Esophagus (tissue), 2 donors: ENCODE measurements at regions not wholly inside any gene's neighbourhood (a gene's known extent, or its start where the extent isn't known, plus 50 kb on each side); places are given as distances from the start of the nearest gene placed in this dataset.

Experiments used
- H3K27ac ChIP-seq, 2 donors: one replicate each; pipeline ENCODE4 v1.5.1; 2013; ENCODE audit warnings: low read depth in 2 of 2, mild to moderate bottlenecking in 2 of 2, inconsistent platforms in 1 of 2, low read length in 1 of 2, moderate library complexity in 1 of 2
- H3K27me3 ChIP-seq, 2 donors: one replicate each; pipeline ENCODE4 v1.6.1; 2013; ENCODE audit warnings: low read length in 2 of 2, control low read depth in 1 of 2, mild to moderate bottlenecking in 1 of 2; ENCODE audit not compliant: insufficient read depth in 2 of 2, control insufficient read depth in 1 of 2
- H3K36me3 ChIP-seq, 2 donors: one replicate each; pipeline ENCODE4 v1.6.1; 2013; ENCODE audit warnings: low read length in 1 of 2; ENCODE audit not compliant: control insufficient read depth in 2 of 2, insufficient read depth in 2 of 2
- H3K4me1 ChIP-seq, 2 donors: one replicate each; pipeline ENCODE4 v1.6.1; 2013; ENCODE audit warnings: low read length in 1 of 2; ENCODE audit not compliant: control insufficient read depth in 2 of 2, insufficient read depth in 2 of 2
- H3K4me3 ChIP-seq, 2 donors: one replicate each; pipeline ENCODE4 v1.5.1; 2013; ENCODE audit warnings: low read length in 2 of 2, mild to moderate bottlenecking in 2 of 2, low read depth in 1 of 2, moderate library complexity in 1 of 2
- H3K9me3 ChIP-seq, 2 donors: one replicate each; pipeline ENCODE4 v1.6.1; 2013; ENCODE audit warnings: mild to moderate bottlenecking in 2 of 2, low read depth in 1 of 2, low read length in 1 of 2, moderate library complexity in 1 of 2; ENCODE audit not compliant: control insufficient read depth in 2 of 2, insufficient read depth in 1 of 2
- WGBS, 2 donors: extraction: QIAGEN DNeasy Blood & Tissue Kit; methylation state at CpG; one replicate each; pipeline ENCODE4 v1.1.7; 2013; 5-methylcytosine and 5-hydroxymethylcytosine counted together
- donor health status: healthy with polysubstance abuse.
- donor health status: Bipolar disorder and iron deficiency.

DNA sequence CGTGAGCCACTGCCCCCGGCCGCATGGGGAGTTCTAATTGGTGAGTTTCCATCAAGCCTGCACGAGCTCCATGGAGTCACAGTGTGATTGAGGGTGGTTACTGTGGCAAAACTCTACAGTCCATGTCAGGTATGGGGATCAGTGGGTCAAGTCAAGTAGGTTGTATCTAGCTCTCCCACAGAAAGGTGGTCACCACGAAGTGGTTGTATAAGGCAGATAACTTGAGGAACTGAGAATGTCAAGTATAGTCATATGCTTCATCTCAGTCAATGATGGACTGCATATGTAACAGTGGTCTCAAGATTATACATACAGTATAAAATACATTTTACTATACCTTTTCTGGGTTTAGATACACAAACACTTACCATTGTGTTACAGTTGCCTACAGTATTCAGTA lies 348.6 kb upstream of the ZP4 start:
- Histone ChIP-seq H3K4me1 (no peaks in the 10 kb centered on the region), H3K27me3 (no peaks in the 10 kb centered on the region), H3K4me3 (no peak overlapping the region), H3K36me3 (no peaks in the 10 kb centered on the region), H3K27ac (no peak overlapping the region), H3K9me3 (peaks cover 0 to 3% of the 10 kb centered on the region in 2 donors)
- 92 to 93% methylated on average over 5 of the region's 5 CpGs for WGBS, 2 donors

DNA sequence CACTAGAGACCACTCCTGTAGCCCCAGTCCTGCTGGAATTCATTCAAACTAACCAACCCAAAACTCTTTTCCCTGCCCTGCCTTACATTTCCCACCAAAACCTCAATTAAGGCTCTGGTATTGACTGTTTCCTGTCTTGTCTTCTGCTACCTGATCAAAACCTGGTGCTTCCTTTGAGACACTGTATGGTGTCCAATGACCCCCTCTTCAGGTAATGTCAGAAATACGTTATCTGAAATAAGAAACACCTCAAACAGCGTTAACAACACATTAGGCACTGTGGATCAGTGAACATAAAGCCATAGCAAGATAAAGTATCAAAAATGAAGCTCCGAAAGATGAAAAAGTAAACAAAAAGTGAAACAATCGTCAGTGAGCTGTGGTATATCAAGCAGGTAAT lies 343.2 kb upstream of the ZP4 start:
- H3K4me3 ChIP-seq: no peak overlapping the region
- H3K9me3 ChIP-seq: peaks cover 0 to 3% of the 10 kb centered on the region in 2 donors
- H3K27me3 ChIP-seq: no peaks in the 10 kb centered on the region
- 40 to 57% methylated on average over 4 of the region's 4 CpGs for WGBS, 2 donors
- no peaks in the 10 kb centered on the region for H3K4me1 ChIP-seq
- H3K27ac ChIP-seq: no peak overlapping the region
- H3K36me3 ChIP-seq: no peaks in the 10 kb centered on the region

DNA sequence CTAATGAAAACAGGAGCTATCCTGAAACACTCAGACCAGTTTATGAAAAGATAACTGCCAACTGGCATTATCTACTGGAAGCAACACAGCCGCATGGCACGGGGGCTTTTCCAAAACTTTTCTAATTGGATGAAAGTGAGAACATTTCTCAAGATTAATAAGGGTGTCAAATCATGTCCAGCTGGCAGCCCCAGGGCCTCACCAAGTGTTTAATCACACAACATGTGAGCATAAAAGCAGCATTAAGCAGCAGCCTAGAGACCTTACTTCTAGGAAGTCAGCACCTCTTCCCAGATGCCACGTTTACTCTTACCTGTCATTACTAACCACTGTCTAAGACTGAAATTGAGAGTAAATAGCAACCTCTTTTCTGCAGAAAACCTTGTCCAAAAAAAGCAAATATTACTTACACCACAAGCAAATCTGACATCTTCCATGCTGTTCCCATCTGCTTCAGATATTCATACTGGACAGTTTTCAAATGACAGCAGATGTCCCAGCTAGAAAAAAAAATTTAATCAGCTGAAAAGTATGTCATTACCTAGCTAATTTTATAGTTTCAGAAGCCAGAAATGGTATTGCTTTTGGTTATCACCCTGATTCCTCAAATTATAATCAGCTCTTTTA lies 341.5 kb upstream of the ZP4 start:
- no peaks in the 10 kb centered on the region for H3K4me1 ChIP-seq
- H3K27me3 ChIP-seq: no peaks in the 10 kb centered on the region
- H3K27ac ChIP-seq: no peak overlapping the region
- no peaks in the 10 kb centered on the region for H3K36me3 ChIP-seq
- 24 to 53% methylated on average over 3 of the region's 3 CpGs for WGBS, 2 donors
- no peaks in the 10 kb centered on the region for H3K9me3 ChIP-seq
- H3K4me3 ChIP-seq: no peak overlapping the region

DNA sequence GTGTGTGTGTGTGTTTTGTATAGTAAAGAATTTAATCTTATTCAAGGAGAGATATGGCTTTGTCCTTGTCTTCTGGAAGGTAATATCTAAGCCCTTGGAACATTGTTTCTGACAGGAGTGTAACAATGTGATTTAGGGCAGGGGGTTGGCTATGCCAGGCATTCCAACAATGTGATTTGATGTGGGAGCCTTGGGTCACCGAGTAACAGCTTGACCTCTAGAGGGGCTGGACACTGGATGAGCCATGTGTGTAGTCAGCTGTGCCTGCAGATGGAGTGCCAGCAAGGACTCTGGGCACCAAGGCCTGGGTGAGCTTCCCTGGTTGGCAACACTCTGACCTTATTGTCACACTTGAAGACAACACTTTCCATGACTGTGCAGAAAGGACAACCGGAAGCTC lies 336.1 kb upstream of the ZP4 start:
- Histone ChIP-seq H3K27me3 (no peaks in the 10 kb centered on the region), H3K36me3 (no peaks in the 10 kb centered on the region), H3K27ac (no peak overlapping the region), H3K4me1 (no peaks in the 10 kb centered on the region), H3K9me3 (no peaks in the 10 kb centered on the region), H3K4me3 (no peak overlapping the region)
- WGBS, 2 donors: 81 to 92% methylated on average over 2 of the region's 2 CpGs

DNA sequence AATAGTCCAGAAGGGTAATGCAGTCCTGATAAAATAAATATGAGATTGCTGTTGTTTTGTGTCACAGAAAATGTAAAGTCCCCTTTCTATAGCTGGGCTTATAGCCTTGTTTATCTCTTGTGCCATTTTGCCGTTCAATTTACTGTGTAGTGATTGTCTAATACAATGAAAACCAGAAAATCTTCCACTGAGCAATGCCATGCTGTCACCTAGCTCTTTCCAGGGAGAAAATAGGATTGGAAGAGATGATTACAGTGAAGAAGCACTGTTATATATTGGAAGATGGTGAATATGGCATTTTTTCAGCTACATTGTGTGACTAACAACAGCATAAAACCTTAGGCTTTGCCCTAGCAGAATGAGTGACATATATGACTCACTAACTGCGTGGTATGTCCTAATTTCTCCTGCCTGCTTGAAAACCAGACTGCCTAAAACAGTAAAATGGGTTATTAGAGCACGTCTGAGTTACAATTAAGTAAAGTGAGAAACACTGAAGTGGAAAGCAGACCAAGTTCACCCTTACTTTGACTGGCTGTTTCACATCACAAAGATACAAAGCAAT lies 332.4 kb upstream of the ZP4 start:
- Histone ChIP-seq H3K9me3 (no peaks in the 10 kb centered on the region), H3K27me3 (no peaks in the 10 kb centered on the region), H3K27ac (no peak overlapping the region), H3K4me3 (no peak overlapping the region), H3K4me1 (no peaks in the 10 kb centered on the region), H3K36me3 (no peaks in the 10 kb centered on the region)
- WGBS, 2 donors: 44 to 61% methylated on average over 3 of the region's 3 CpGs

DNA sequence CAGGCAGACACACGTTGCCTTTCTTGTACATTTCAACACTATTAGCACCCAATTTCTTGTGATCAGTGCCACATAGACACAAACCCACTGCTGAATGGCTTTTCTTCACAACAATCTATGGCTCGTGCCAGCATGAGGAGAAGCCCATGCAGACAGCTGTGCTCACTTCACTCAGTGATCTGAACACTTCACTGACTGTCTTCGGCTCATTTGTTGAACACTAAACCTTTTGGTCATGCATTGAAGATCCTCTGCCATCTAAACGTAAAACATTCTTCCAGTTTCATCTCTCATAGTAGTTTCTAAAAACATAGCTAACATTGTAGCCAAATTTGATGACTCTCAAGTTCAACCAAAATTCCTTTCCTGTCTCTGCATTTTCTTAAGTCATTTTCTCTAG lies 331.0 kb upstream of the ZP4 start:
- 35 to 51% methylated on average over 4 of the region's 4 CpGs for WGBS, 2 donors
- H3K27ac ChIP-seq: no peak overlapping the region

DNA sequence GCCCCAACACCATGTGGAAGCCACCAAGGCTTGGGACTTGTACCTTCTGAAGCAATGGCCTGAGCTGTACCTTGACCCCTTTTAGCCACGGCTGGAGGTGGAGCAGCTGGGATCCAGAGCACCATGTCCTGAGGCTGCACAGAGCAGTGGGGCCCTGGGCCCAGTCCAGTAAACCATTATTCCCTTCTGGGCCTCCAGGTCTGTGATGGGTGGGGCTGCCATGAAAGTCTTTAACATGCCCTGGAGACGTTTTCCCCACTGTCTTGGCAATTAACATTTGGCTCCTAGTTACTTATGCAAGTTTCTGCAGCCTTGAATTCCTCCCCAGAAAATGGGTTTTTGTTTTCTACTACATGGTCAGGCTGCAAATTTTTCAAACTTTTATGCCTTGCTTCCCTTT lies 323.7 kb upstream of the ZP4 start:
- Histone ChIP-seq H3K4me1 (no peaks in the 10 kb centered on the region), H3K4me3 (no peak overlapping the region), H3K9me3 (no peaks in the 10 kb centered on the region), H3K27ac (no peak overlapping the region), H3K36me3 (no peaks in the 10 kb centered on the region), H3K27me3 (no peaks in the 10 kb centered on the region)
- 31 to 55% methylated on average over 2 of the region's 2 CpGs for WGBS, 2 donors

More for the DNA sequence above, 331.0 kb upstream of the ZP4 start:
- Histone ChIP-seq H3K4me3 (no peak overlapping the region), H3K27me3 (no peaks in the 10 kb centered on the region), H3K9me3 (no peaks in the 10 kb centered on the region), H3K36me3 (no peaks in the 10 kb centered on the region), H3K4me1 (no peaks in the 10 kb centered on the region)

DNA sequence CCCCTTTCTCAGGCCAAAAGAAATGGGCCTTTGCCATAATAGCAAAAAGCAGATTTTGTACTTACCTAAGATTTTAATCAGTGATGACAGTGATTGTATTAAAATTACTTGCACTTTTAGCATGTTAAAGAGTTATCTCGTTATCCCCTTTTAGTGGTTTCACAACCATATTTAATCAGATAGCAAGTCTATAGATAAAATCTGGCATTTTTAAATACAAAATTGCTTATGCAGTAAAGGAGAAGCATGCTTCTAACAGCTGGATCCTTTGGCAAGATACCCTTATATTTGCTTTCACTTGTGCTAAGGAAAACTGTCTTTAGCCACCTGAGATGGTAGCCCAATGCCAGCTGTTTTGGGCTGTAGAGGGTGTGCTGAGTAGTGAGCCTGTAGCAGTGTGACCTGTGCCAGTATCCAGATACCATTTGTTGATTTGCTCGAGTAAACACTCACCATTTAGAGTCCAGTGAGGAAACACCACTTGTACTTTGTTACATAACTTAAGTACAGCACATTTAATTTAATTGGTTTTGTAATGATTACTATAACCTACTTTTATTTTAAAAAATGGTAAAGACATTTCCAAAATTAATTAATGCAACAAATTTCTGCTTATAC lies 314.4 kb upstream of the ZP4 start:
- Histone ChIP-seq H3K4me1 (no peaks in the 10 kb centered on the region), H3K27me3 (no peaks in the 10 kb centered on the region), H3K4me3 (no peak overlapping the region), H3K36me3 (no peaks in the 10 kb centered on the region), H3K27ac (no peak overlapping the region), H3K9me3 (no peaks in the 10 kb centered on the region)
- WGBS, 2 donors: 73 to 74% methylated on average over 2 of the region's 2 CpGs

DNA sequence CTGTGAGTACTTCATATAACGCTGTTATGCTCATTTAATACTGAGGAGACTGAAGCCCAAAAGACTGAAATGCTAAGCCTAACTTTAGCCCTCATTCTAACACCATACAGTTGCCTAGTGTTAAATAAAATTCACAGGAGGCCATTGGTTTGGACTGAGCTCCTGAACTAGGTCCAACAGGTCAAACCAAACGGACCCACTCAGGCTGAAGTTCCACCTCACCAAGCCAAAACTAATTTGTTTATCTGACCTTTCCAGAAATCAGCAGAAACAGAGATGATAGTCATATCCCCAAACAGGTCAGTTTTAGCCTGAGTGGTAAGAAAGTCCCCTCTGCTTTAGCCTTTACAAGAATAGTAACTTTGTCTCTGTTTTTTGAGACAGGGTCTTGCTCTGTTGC lies 311.3 kb upstream of the ZP4 start:
- H3K27ac ChIP-seq: no peak overlapping the region
- H3K9me3 ChIP-seq: no peaks in the 10 kb centered on the region
- no peaks in the 10 kb centered on the region for H3K36me3 ChIP-seq
- WGBS, 2 donors: 69 to 75% methylated on average over 2 of the region's 2 CpGs
- no peaks in the 10 kb centered on the region for H3K4me1 ChIP-seq
- no peaks in the 10 kb centered on the region for H3K27me3 ChIP-seq
- H3K4me3 ChIP-seq: no peak overlapping the region

DNA sequence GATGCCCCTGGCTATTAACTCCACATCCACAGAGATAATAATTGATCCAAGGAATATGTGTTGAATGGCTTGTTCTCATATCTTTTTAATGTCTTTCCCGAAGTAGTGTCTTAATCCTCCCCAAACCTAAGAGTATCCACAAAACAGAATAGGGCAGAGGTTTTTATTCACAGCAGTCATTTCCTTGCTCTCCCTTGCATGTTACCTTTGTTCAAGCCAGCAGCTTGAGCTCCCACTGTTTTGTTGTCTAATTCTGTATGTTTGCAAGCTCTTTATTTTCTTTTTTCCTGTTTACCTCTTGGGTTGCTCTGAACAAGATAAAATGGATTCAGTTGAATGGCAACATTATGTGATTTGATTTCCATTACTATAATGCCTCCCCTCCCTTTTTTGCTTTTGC lies 308.6 kb upstream of the ZP4 start:
- H3K27ac ChIP-seq: no peak overlapping the region
- H3K27me3 ChIP-seq: no peaks in the 10 kb centered on the region
- WGBS, 2 donors: 52 to 60% methylated on average over 1 of the region's 1 CpG
- no peaks in the 10 kb centered on the region for H3K4me1 ChIP-seq
- no peak overlapping the region for H3K4me3 ChIP-seq
- H3K9me3 ChIP-seq: no peaks in the 10 kb centered on the region
- no peaks in the 10 kb centered on the region for H3K36me3 ChIP-seq
